ENCODE measurements at regions not wholly inside any gene's neighbourhood (a gene's known extent, or its start where the extent isn't known, plus 50 kb on each side); places are given as distances from the start of the nearest gene placed in this dataset.

GRCh38 chr11:27208846-27209245, 154.2 kb downstream of the CCDC34 start:
- ChIA-PET CTCF (interaction anchor here (0.6 to 1.3 kb wide), 2 partner anchors 25 to 235 kb away, joined by 3 to 5 read pairs; no protein-coding TSS in a partner anchor), POLR2A (interaction anchor here (0.7 to 1.2 kb wide), 5 partner anchors 8 to 154 kb away, joined by 3 to 6 read pairs (median 3); partner anchors contain the start of gene CCDC34)
- TF ChIP-seq ELF4 (IDR thresholded peaks at IDR 0.05) (no peak), LEF1 (IDR thresholded peaks at IDR 0.05; ENCODE audit: borderline replicate concordance) (no peak), CTBP1 (IDR thresholded peaks at IDR 0.05; ENCODE audit: borderline replicate concordance) (no peak), ARNT (IDR thresholded peaks at IDR 0.05) (no peak), SUZ12 (IDR thresholded peaks at IDR 0.05) (no peak), TARDBP (IDR thresholded peaks at IDR 0.05) (no peak), HDGF (IDR thresholded peaks at IDR 0.05; ENCODE audit: borderline replicate concordance) (no peak), SP1 (IDR thresholded peaks at IDR 0.05) (no peak), PKNOX1 (IDR thresholded peaks at IDR 0.05) (no peak), NFRKB (IDR thresholded peaks at IDR 0.05) (no peak), FOXA1 (IDR thresholded peaks at IDR 0.05) (no peak), L3MBTL2 (conservative IDR thresholded peaks at IDR 0.05) (no peak), ZNF384 (IDR thresholded peaks at IDR 0.05) (no peak)
- DNase-seq (ENCODE audit: extremely low spot score), result no peak

- ChIA-PET POLR2A (interaction anchor here (0.5 to 0.7 kb wide), 2 partner anchors 27 to 68 kb away, joined by 3 to 4 read pairs; no protein-coding TSS in a partner anchor), CTCF (interaction anchor here (0.6 to 1.3 kb wide), 4 partner anchors 10 to 153 kb away, joined by 3 to 6 read pairs (median 4); no protein-coding TSS in a partner anchor)
- no peak for DNase-seq (ENCODE audit: extremely low spot score)
- no peak for TF ChIP-seq CTBP1 (IDR thresholded peaks at IDR 0.05; ENCODE audit: borderline replicate concordance)
- TF ChIP-seq L3MBTL2 (conservative IDR thresholded peaks at IDR 0.05), result no peak
- TF ChIP-seq FOXA1 (IDR thresholded peaks at IDR 0.05), result no peak
- TF ChIP-seq BHLHE40 (IDR thresholded peaks at IDR 0.05; ENCODE audit: borderline replicate concordance), result no peak
- no peak for TF ChIP-seq SP1 (IDR thresholded peaks at IDR 0.05)
Measured at GRCh38 chr11:27207025-27207650, 155.9 kb downstream of the CCDC34 start.

- TF ChIP-seq BHLHE40 (IDR thresholded peaks at IDR 0.05; ENCODE audit: borderline replicate concordance), result no peak
- no peak for TF ChIP-seq NFRKB (IDR thresholded peaks at IDR 0.05)
- no peak for TF ChIP-seq HDGF (IDR thresholded peaks at IDR 0.05; ENCODE audit: borderline replicate concordance)
- no peak for TF ChIP-seq CTBP1 (IDR thresholded peaks at IDR 0.05; ENCODE audit: borderline replicate concordance)
- TF ChIP-seq PKNOX1 (IDR thresholded peaks at IDR 0.05), result no peak
- TF ChIP-seq FOXK2 (IDR thresholded peaks at IDR 0.05), result no peak
- no peak for TF ChIP-seq FOXM1 (IDR thresholded peaks at IDR 0.05; ENCODE audit: borderline replicate concordance)
- no peak for DNase-seq (ENCODE audit: extremely low spot score)
- ChIA-PET POLR2A (interaction anchor here (0.7 to 0.9 kb wide), 2 partner anchors 9 to 13 kb away, joined by 3 to 4 read pairs; no protein-coding TSS in a partner anchor), CTCF (no interaction called here)
Measured at GRCh38 chr11:27205779-27206570, 157.0 kb downstream of the CCDC34 start.

GRCh38 chr11:27205250-27205649, 157.8 kb downstream of the CCDC34 start:
- no peak for DNase-seq (ENCODE audit: extremely low spot score)
- TF ChIP-seq ZNF384 (IDR thresholded peaks at IDR 0.05) (no peak), ARNT (IDR thresholded peaks at IDR 0.05) (no peak), ELF4 (IDR thresholded peaks at IDR 0.05) (no peak), FOXA1 (IDR thresholded peaks at IDR 0.05) (no peak), FOXM1 (IDR thresholded peaks at IDR 0.05; ENCODE audit: borderline replicate concordance) (no peak), SUZ12 (IDR thresholded peaks at IDR 0.05) (no peak), PKNOX1 (IDR thresholded peaks at IDR 0.05) (no peak), HDGF (IDR thresholded peaks at IDR 0.05; ENCODE audit: borderline replicate concordance) (no peak), CTBP1 (IDR thresholded peaks at IDR 0.05; ENCODE audit: borderline replicate concordance) (no peak), SP1 (IDR thresholded peaks at IDR 0.05) (no peak), LEF1 (IDR thresholded peaks at IDR 0.05; ENCODE audit: borderline replicate concordance) (no peak), NFRKB (IDR thresholded peaks at IDR 0.05) (no peak), FOXK2 (IDR thresholded peaks at IDR 0.05) (no peak), L3MBTL2 (conservative IDR thresholded peaks at IDR 0.05) (no peak), TARDBP (IDR thresholded peaks at IDR 0.05) (no peak), BHLHE40 (IDR thresholded peaks at IDR 0.05; ENCODE audit: borderline replicate concordance) (no peak)
- ChIA-PET CTCF (interaction anchor here (0.6 kb wide), 1 partner anchor 91 kb away, joined by 3 read pairs; no protein-coding TSS in a partner anchor), POLR2A (interaction anchor here (0.7 to 0.9 kb wide), 2 partner anchors 10 to 14 kb away, joined by 3 to 4 read pairs; no protein-coding TSS in a partner anchor)

GRCh38 chr11:27204529-27204928, 158.5 kb downstream of the CCDC34 start:
- POLR2A ChIA-PET, result no interaction called here

More at GRCh38 chr11:27204529-27204928, 158.5 kb downstream of the CCDC34 start:
- TF ChIP-seq ZNF384 (IDR thresholded peaks at IDR 0.05), result no peak
- TF ChIP-seq ARNT (IDR thresholded peaks at IDR 0.05), result no peak
- no peak for TF ChIP-seq FOXA1 (IDR thresholded peaks at IDR 0.05)
- no peak for TF ChIP-seq TARDBP (IDR thresholded peaks at IDR 0.05)
- TF ChIP-seq SUZ12 (IDR thresholded peaks at IDR 0.05), result no peak
- TF ChIP-seq FOXM1 (IDR thresholded peaks at IDR 0.05; ENCODE audit: borderline replicate concordance), result no peak
- no peak for TF ChIP-seq BHLHE40 (IDR thresholded peaks at IDR 0.05; ENCODE audit: borderline replicate concordance)
- no peak for TF ChIP-seq HDGF (IDR thresholded peaks at IDR 0.05; ENCODE audit: borderline replicate concordance)
- TF ChIP-seq SP1 (IDR thresholded peaks at IDR 0.05), result no peak
- no peak for TF ChIP-seq LEF1 (IDR thresholded peaks at IDR 0.05; ENCODE audit: borderline replicate concordance)
- TF ChIP-seq NFRKB (IDR thresholded peaks at IDR 0.05), result no peak
- TF ChIP-seq L3MBTL2 (conservative IDR thresholded peaks at IDR 0.05), result no peak
- TF ChIP-seq ELF4 (IDR thresholded peaks at IDR 0.05), result no peak
- no peak for TF ChIP-seq FOXK2 (IDR thresholded peaks at IDR 0.05)
- no peak for TF ChIP-seq PKNOX1 (IDR thresholded peaks at IDR 0.05)
- TF ChIP-seq CTBP1 (IDR thresholded peaks at IDR 0.05; ENCODE audit: borderline replicate concordance), result no peak
- CTCF ChIA-PET, result no interaction called here
- DNase-seq (ENCODE audit: extremely low spot score), result no peak
